Activated CD8-positive, alpha-beta T cell treated with anti-CD3 and anti-CD28 coated beads for 36 hours (primary cell): ENCODE measurements at regions not wholly inside any gene's neighbourhood (a gene's known extent, or its start where the extent isn't known, plus 50 kb on each side); places are given as distances from the start of the nearest gene placed in this dataset.

Experiments used
- ATAC-seq: fragments of 200-7000 bp; cut with Tn5 transposase; one replicate; pipeline ENCODE4 v1.10.0; 2021; ENCODE audit warnings: mild to moderate bottlenecking, moderate library complexity
- CTCF ChIA-PET: fragments of 350-600 bp; sonication (Branson Sonifier 250); formaldehyde crosslinking; loops from one replicate; lab custom pipeline; 2021; ENCODE audit warnings: antibody characterized with exemption; lab: Charles Lee
- POLR2A ChIA-PET: fragments of 350-600 bp; sonication (Branson Sonifier 250); formaldehyde crosslinking; loops from one replicate; lab custom pipeline; 2021; ENCODE audit warnings: antibody characterized with exemption; lab: Charles Lee
- DNase-seq: peaks from one replicate; pipeline ENCODE4 v3.0.0-alpha.2; 2020
- H3K27ac Mint-ChIP-seq: one replicate; pipeline ENCODE4 v1.8.0; 2021; ENCODE audit warnings: mild to moderate bottlenecking, mixed read lengths
- H3K27me3 Mint-ChIP-seq: one replicate; pipeline ENCODE4 v1.8.0; 2021; ENCODE audit warnings: mixed read lengths
- H3K36me3 Mint-ChIP-seq: one replicate; pipeline ENCODE4 v1.8.0; 2021; ENCODE audit warnings: low read depth, mixed read lengths
- H3K4me1 Mint-ChIP-seq: one replicate; pipeline ENCODE4 v1.8.0; 2021; ENCODE audit warnings: low read depth, mixed read lengths
- H3K4me3 Mint-ChIP-seq: one replicate; pipeline ENCODE4 v1.8.0; 2021; ENCODE audit warnings: mild to moderate bottlenecking, moderate library complexity, mixed read lengths
- H3K9me3 Mint-ChIP-seq: one replicate; pipeline ENCODE4 v1.8.0; 2021; ENCODE audit warnings: mixed read lengths
- CTCF ChIP-seq: fragments of 200-600 bp; IDR thresholded peaks from one replicate; pipeline ENCODE4 v1.8.0; 2022; ENCODE audit warnings: antibody characterized with exemption, mild to moderate bottlenecking
- intact Hi-C: fragments of 100-400 bp; cut with micrococcal nuclease; formaldehyde crosslinking; loops from one replicate; pipeline ENCODE4 v1.10.0; 2022

GRCh38 chr6:82833481-82833880 lies 232.2 kb downstream of the UBE3D start:
- intact Hi-C loops, result no loop called here
- no peak for TF ChIP-seq CTCF
- ChIA-PET CTCF (no interaction called here), POLR2A (no interaction called here)
- DNase-seq, result no peak
- no peaks in the 10 kb centered on the region for H3K9me3 Mint-ChIP-seq
- no peaks in the 10 kb centered on the region for H3K36me3 Mint-ChIP-seq
- no peak overlapping the region for H3K4me3 Mint-ChIP-seq
- no peaks in the 10 kb centered on the region for H3K4me1 Mint-ChIP-seq
- peaks cover 1% of the 10 kb centered on the region for H3K27me3 Mint-ChIP-seq
- no peak overlapping the region for H3K27ac Mint-ChIP-seq
- no peak for ATAC-seq

- no peak for ATAC-seq
- no peak overlapping the region for H3K4me3 Mint-ChIP-seq
- no peaks in the 10 kb centered on the region for H3K9me3 Mint-ChIP-seq
- H3K27ac Mint-ChIP-seq, result no peak overlapping the region
- intact Hi-C loops, result no loop called here
- POLR2A ChIA-PET, result no interaction called here
- TF ChIP-seq CTCF, result no peak
- CTCF ChIA-PET, result no interaction called here
- DNase-seq, result no peak
- no peaks in the 10 kb centered on the region for H3K36me3 Mint-ChIP-seq
- no peaks in the 10 kb centered on the region for H3K4me1 Mint-ChIP-seq
- H3K27me3 Mint-ChIP-seq, result no peaks in the 10 kb centered on the region
These were observed 229.5 kb downstream of the UBE3D start for GRCh38 chr6:82836022-82836575.

GRCh38 chr6:82840571-82840970 lies 225.1 kb downstream of the UBE3D start:
- no peaks in the 10 kb centered on the region for H3K4me1 Mint-ChIP-seq
- ChIA-PET CTCF (no interaction called here), POLR2A (interaction anchor here (0.6 kb wide), 1 partner anchor 75 kb away, joined by 3 read pairs; no protein-coding TSS in a partner anchor)
- H3K27ac Mint-ChIP-seq, result no peak overlapping the region
- DNase-seq (no peak), ATAC-seq (no peak)
- H3K9me3 Mint-ChIP-seq, result no peaks in the 10 kb centered on the region
- no peak for TF ChIP-seq CTCF
- H3K4me3 Mint-ChIP-seq, result no peak overlapping the region
- no peaks in the 10 kb centered on the region for H3K36me3 Mint-ChIP-seq
- no peaks in the 10 kb centered on the region for H3K27me3 Mint-ChIP-seq
- intact Hi-C loops, result no loop called here

- ChIA-PET POLR2A (interaction anchor here (0.6 kb wide), 1 partner anchor 76 kb away, joined by 3 read pairs; no protein-coding TSS in a partner anchor), CTCF (no interaction called here)
- DNase-seq (no peak), ATAC-seq (no peak)
- no peaks in the 10 kb centered on the region for H3K4me1 Mint-ChIP-seq
- no peak for TF ChIP-seq CTCF
- no peaks in the 10 kb centered on the region for H3K27me3 Mint-ChIP-seq
- no peaks in the 10 kb centered on the region for H3K9me3 Mint-ChIP-seq
- H3K27ac Mint-ChIP-seq, result no peak overlapping the region
- intact Hi-C loops, result no loop called here
- no peak overlapping the region for H3K4me3 Mint-ChIP-seq
- no peaks in the 10 kb centered on the region for H3K36me3 Mint-ChIP-seq
These were observed 224.3 kb downstream of the UBE3D start for GRCh38 chr6:82841309-82841708.
